Thyroid gland (tissue), 4 donors: ENCODE measurements at regions not wholly inside any gene's neighbourhood (a gene's known extent, or its start where the extent isn't known, plus 50 kb on each side); places are given as distances from the start of the nearest gene placed in this dataset.

Experiments used
- POLR2A ChIP-seq, 2 donors: fragments of 450-650 bp; IDR thresholded peaks; one replicate each; pipeline ENCODE4 v1.6.1; 2017; ENCODE audit warnings: antibody characterized with exemption in 2 of 2, mild to moderate bottlenecking in 2 of 2, moderate library complexity in 1 of 2
- TF ChIP-seq, protein P1 (sequence below), 6 experiments: fragments of 200-600 bp in 3 of 6; fragments of 450-650 bp in 3 of 6; sonication (generic) in 3 of 6; IDR thresholded peaks; one replicate each; pipeline ENCODE4 v1.5.1; 2016 to 2019; ENCODE audit warnings: antibody characterized with exemption in 6 of 6, mild to moderate bottlenecking in 2 of 6, inconsistent platforms in 1 of 6, moderate library complexity in 1 of 6

DNA sequence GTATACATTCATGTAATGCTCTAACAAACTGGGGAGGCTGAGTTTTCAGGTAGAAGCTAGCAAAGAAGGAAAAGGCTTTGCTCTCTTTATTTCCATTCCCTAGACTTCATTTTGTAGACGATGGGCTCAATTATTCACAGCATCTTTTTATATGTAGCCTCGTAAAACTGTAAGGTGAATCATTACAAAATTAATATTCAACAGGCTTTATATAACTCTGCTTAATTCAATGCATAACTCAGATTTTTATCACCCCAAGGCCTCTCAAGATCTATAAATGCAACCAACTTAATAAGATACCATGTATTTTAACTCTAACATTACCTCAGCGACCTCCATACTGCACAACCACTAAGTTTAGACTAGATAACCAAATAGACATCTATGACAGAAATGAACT lies 63.0 kb upstream of the FRMD4B start:
- TF ChIP-seq, protein P1, sequence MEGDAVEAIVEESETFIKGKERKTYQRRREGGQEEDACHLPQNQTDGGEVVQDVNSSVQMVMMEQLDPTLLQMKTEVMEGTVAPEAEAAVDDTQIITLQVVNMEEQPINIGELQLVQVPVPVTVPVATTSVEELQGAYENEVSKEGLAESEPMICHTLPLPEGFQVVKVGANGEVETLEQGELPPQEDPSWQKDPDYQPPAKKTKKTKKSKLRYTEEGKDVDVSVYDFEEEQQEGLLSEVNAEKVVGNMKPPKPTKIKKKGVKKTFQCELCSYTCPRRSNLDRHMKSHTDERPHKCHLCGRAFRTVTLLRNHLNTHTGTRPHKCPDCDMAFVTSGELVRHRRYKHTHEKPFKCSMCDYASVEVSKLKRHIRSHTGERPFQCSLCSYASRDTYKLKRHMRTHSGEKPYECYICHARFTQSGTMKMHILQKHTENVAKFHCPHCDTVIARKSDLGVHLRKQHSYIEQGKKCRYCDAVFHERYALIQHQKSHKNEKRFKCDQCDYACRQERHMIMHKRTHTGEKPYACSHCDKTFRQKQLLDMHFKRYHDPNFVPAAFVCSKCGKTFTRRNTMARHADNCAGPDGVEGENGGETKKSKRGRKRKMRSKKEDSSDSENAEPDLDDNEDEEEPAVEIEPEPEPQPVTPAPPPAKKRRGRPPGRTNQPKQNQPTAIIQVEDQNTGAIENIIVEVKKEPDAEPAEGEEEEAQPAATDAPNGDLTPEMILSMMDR (IDR thresholded peaks at IDR 0.05) = no peak
- TF ChIP-seq POLR2A (IDR thresholded peaks at IDR 0.05) = no peak
